GM12874 (cell line): ENCODE measurements at regions not wholly inside any gene's neighbourhood (a gene's known extent, or its start where the extent isn't known, plus 50 kb on each side); places are given as distances from the start of the nearest gene placed in this dataset.

Experiments
- CTCF ChIP-seq: IDR thresholded peaks from 2 replicates; pipeline ENCODE4 v1.5.1; 2011; ENCODE audit warnings: low read depth, mild to moderate bottlenecking, control low read depth, low read length, moderate library complexity; ENCODE audit not compliant: insufficient read depth

DNA sequence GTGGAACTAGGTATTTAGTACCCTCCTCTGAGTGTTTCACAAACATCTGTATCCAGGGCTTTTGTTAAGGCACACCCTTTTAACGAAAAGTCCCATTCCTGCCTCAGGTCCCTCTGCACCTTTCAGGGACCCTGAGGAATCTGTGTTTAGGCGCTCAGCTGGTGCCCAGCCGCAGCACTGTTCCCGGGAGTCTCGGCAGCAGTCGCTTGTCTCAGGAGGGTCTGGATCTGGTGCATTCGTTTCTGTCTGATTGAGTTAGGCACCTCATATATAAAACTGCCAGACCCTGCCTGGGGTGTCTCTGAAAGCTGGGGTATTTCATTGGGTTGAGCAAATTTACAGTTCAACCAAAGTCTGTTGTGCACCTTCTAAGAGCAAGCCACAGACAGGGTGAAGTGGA lies 162.8 kb upstream of the TOPAZ1 start:
- no peak for TF ChIP-seq CTCF

DNA sequence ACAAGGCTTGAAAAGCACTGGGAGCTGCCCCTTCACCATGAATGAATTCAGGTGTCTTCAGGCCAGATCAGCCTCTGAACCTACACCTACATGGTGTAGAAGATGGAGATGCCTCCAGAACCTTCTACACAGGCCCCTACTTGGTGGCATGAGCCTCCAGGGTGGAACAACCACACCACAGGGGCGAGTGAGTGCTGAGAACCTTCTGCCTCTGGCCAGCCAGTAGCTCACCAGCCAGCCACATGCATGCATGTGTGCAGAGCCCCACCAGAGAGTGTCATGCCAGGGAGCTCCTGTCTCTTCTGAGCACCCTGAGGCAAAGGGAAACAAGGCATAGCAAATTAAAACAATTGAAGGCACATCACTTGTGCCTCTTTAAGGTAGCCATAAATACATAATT lies 161.8 kb upstream of the TOPAZ1 start:
- no peak for TF ChIP-seq CTCF

DNA sequence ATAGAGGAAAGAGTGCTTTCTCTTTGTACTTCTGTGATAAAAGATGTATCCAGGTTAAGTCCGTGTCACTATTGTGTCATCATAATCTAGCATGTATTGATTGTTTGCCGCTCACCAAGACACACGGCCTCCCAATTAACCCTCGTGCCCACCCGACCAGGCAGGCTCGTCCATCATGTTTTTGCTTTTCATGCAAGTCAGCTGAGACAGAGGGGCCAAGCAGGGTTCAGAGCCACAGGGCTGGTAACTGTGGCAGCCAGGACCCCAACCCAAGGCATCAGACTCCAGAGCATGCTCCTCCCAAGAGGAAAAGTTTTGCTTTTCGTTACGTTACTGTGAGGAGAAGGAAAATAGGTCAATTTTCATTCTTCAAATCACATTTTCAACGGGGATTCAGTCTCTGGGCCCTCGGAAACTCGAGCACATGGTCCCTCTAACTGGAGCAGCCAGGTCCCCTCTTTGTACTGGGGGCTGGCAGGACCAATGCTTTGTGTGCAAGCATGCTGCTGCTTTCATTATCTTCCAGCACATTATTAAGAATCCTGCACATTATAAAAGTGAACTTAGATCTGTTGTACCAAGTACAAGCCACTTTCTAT lies 161.1 kb upstream of the TOPAZ1 start:
- no peak for TF ChIP-seq CTCF

GRCh38 chr3:44090036-44090435 lies 151.7 kb upstream of the TOPAZ1 start:
- no peak for TF ChIP-seq CTCF

DNA sequence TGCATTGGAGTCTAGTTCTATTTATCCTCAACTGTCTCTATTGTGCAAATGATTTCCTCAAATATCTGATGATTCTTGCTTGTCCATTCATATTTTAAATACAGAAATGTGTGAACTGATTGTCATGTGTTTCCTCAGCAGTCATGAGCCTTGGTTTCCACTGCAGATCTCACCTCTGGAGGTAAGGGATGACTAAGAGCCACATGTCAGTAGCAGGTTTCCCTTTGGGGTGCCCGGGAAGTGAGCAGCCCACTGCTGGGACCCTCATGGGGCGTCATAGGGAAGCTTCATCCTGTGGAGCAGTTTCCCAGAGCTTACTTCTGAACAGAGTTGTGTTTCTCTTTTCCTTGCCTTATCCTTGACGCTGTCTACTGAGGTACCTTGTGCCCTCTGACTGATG lies 149.2 kb upstream of the TOPAZ1 start:
- TF ChIP-seq CTCF, result no peak

GRCh38 chr3:44093531-44093930 lies 148.2 kb upstream of the TOPAZ1 start:
- no peak for TF ChIP-seq CTCF

GRCh38 chr3:44098656-44099415 lies 142.8 kb upstream of the TOPAZ1 start:
- no peak for TF ChIP-seq CTCF
